Spinal cord (tissue), 9 donors: ENCODE measurements at regions not wholly inside any gene's neighbourhood (a gene's known extent, or its start where the extent isn't known, plus 50 kb on each side); places are given as distances from the start of the nearest gene placed in this dataset.

Experiments used
- DNase-seq, 6 donors: peaks; one replicate each; pipeline versions ENCODE4 v3.0.0 to v3.0.0-alpha.2; 2013 to 2015; ENCODE audit warnings: low spot score in 6 of 6, low read depth in 4 of 6
- H3K27ac ChIP-seq: one replicate; pipeline ENCODE4 v1.5.1; 2013; ENCODE audit warnings: low read depth, low read length, control low read depth
- H3K27me3 ChIP-seq: one replicate; pipeline ENCODE4 v1.6.1; 2013; ENCODE audit warnings: low read length; ENCODE audit not compliant: control insufficient read depth, insufficient read depth
- H3K36me3 ChIP-seq: one replicate; pipeline ENCODE4 v1.6.1; 2013; ENCODE audit warnings: low read length; ENCODE audit not compliant: control insufficient read depth, insufficient read depth
- H3K4me1 ChIP-seq: one replicate; pipeline ENCODE4 v1.6.1; 2013; ENCODE audit warnings: low read length; ENCODE audit not compliant: control insufficient read depth, insufficient read depth
- H3K4me3 ChIP-seq: one replicate; pipeline ENCODE4 v1.5.1; 2013; ENCODE audit warnings: low read depth, low read length, control low read depth
- H3K9me3 ChIP-seq: one replicate; pipeline ENCODE4 v1.6.1; 2013; ENCODE audit warnings: low read length; ENCODE audit not compliant: control insufficient read depth, insufficient read depth
- WGBS: methylation state at CpG from one replicate; pipeline ENCODE4 v1.1.5; 2013; ENCODE audit warnings: missing lambda C conversion rate; ENCODE audit not compliant: insufficient coverage; 5-methylcytosine and 5-hydroxymethylcytosine counted together
- donor health status: healthy.

DNA sequence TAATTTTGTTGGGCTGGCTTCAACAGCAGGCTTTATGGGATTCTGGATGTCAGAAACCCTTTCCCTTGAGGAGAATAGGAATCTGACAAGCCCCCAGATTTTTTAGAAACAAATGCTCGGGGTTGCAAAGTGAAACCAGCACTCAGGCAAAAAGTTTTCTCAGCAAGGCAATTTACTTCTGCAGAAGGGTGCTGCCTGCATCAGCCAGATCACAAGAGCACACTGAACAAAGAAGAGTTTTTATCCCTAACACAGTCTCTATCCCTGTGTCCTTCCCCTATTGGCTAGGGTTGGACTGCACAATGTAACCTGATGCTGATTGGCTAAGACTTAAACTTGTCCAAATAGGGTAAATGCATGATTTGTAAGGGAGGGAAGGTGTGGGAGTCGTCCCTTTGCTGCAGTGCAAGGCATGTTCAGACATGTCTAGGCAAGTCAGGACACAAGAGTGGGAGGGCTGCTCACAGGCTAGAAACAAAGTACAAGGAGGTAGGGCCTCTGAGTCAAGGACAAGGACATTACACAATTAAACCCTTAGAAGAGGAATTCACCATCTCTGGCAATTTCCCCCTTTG lies 175.8 kb downstream of the CCNG2 start:
- H3K9me3 ChIP-seq, result peaks cover 8% of the 10 kb centered on the region
- H3K27ac ChIP-seq, result no peak overlapping the region
- no peak for DNase-seq
- 67% methylated on average over 2 of the region's 2 CpGs for WGBS
- no peaks in the 10 kb centered on the region for H3K36me3 ChIP-seq
- no peaks in the 10 kb centered on the region for H3K27me3 ChIP-seq
- no peaks in the 10 kb centered on the region for H3K4me1 ChIP-seq
- H3K4me3 ChIP-seq, result no peak overlapping the region

DNA sequence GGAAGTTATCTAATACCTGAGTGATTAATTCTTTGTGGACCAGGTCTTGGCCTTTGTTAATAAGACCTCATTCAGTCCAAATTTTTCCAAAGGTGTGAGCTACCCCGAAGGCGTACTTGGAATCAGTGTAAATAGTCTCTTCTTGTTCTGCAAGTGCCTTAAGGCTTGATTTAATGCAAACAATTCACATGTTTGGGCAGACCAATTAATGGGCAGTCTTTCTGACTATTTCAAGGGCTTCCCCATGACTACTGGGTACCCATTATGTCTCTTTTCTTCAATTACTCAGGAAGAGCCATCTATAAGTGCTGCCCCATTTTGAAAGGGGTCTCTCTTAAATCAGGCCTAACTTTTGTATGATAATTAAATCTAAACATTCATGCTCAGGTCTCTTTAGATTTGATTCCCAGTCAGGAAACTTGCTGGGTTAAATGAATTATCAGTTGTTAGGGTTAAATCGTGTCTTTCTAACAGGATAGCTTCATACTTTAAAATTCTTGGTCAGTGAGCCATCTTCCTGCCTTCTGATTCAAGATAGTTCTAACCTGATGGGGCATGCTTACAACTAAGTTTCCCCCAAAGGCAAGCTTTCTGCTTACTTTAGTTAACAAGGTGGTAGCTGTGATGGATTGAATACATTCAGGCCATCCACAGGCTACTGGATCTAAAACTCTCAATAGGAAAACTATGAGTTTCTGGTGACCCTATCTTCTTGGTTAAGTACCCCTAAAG lies 179.6 kb downstream of the CCNG2 start:
- no peak overlapping the region for H3K4me3 ChIP-seq
- H3K27ac ChIP-seq, result no peak overlapping the region
- H3K27me3 ChIP-seq, result no peaks in the 10 kb centered on the region
- DNase-seq, result no peak
- WGBS, result 100% methylated on average over 2 of the region's 3 CpGs
- H3K4me1 ChIP-seq, result no peaks in the 10 kb centered on the region
- peaks cover 8% of the 10 kb centered on the region for H3K9me3 ChIP-seq
- no peaks in the 10 kb centered on the region for H3K36me3 ChIP-seq

DNA sequence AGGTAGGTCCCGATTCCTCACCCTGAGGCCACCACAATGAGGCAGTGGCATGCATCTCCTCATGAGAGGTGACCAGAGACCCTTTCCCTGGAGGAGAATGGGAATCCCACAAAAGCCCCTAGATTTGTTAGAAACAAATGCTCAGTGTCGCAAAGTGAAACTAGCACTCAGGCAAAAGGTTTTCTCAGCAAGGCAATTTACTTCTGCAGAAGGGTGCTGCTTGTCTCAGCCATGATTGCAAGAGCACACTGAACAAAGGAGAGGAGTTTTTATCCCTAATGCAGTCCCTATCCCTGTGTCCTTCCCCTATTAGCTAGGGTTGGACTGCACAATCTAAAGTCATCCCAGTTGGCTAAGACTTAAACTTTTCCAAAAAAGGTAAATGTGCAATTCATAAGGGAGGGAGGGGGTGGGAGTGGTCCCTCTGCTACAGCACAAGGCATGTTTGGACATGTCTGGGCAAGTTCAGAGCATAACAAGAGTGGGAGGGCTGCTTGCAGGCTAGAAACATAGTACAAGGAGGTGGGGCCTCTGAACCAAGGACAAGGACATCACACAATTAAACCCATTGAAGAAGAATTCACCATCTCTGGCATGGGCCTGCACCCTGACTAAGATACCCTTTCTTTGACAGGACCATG lies 185.3 kb downstream of the CCNG2 start:
- DNase-seq, result no peak
- Histone ChIP-seq H3K27ac (no peak overlapping the region), H3K27me3 (no peaks in the 10 kb centered on the region), H3K9me3 (peaks cover 3% of the 10 kb centered on the region), H3K4me3 (no peak overlapping the region), H3K36me3 (no peaks in the 10 kb centered on the region), H3K4me1 (no peaks in the 10 kb centered on the region)
- 100% methylated on average over 2 of the region's 2 CpGs for WGBS

DNA sequence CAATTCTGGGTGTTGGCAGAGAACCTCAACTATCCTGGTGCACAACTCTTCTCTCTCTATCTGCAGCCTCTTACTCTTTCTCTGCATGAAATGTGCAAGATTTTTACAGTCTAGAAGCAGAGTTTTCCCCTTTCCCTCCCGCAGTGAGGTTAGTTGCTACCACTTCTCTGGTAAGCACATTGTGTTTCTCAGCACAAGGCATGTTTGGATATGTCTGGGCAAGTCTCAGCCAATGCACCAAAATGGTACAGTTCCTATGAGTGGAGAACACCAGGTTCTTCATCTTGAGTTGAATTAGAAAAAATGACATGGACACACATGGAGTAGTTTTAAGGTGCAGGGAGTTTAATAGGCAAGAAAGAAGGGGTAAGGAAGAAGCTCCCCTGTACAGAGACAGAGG lies 187.0 kb downstream of the CCNG2 start:
- peaks cover 3% of the 10 kb centered on the region for H3K9me3 ChIP-seq
- no peaks in the 10 kb centered on the region for H3K36me3 ChIP-seq
- no peak overlapping the region for H3K27ac ChIP-seq
- no peak for DNase-seq
- H3K27me3 ChIP-seq, result no peaks in the 10 kb centered on the region
- WGBS, result 100% methylated on average over 1 of the region's 1 CpG
- no peaks in the 10 kb centered on the region for H3K4me1 ChIP-seq
- H3K4me3 ChIP-seq, result no peak overlapping the region

DNA sequence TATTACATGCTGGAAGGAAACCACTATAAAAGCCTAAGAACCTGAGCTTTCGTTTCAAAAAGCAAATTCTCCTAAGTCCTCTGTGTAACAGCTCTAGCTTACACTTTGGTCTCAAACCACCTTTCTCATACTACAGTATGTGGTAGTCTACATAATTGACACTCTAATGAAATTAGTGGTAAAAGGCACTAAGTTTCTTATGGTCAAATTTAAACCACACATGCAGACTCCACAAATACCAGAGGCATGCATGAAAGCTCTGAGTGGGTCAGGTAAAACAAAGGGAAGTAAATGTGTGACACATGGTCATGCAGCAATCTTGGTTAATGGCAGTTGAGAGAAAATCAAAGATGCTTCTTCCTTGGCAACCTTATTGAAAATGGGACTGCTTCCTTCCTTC lies 187.8 kb downstream of the CCNG2 start:
- 80% methylated on average over 1 of the region's 1 CpG for WGBS
- H3K4me1 ChIP-seq, result no peaks in the 10 kb centered on the region
- no peak for DNase-seq
- peaks cover 3% of the 10 kb centered on the region for H3K9me3 ChIP-seq
- no peaks in the 10 kb centered on the region for H3K27me3 ChIP-seq
- no peak overlapping the region for H3K27ac ChIP-seq
- H3K4me3 ChIP-seq, result no peak overlapping the region
- no peaks in the 10 kb centered on the region for H3K36me3 ChIP-seq

DNA sequence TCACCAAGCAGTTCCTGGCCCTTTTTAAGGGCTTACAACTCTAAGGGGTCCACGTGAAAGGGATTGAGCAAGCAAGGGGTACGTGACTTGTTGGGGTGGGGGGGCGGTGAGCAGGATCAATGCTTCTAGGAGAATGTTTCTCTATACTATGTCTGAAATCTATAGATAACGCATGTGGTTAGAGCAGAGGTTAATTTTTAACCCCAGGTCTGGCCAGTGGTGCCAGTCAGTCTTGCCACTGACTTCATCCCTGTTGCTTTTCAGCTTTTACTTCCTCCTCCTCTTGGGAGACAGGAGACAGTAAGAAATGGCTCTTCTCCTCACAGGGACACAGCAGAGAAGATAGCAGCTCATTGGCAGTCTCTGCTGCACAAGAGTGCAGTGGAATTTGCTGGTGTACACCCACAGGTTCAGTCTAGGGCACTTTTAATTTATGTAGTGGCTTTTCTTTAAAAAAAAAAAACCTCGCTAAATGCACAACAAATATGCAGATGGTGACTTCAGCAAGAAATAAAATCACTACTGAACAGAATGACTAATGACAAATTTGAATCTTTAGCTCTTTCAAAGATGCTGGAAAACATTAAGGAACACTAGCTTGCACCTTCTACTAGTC lies 190.5 kb downstream of the CCNG2 start:
- Histone ChIP-seq H3K36me3 (no peaks in the 10 kb centered on the region), H3K27me3 (no peaks in the 10 kb centered on the region), H3K9me3 (peaks cover under 1% of the 10 kb centered on the region), H3K4me1 (no peaks in the 10 kb centered on the region), H3K27ac (no peak overlapping the region), H3K4me3 (no peak overlapping the region)
- no peak for DNase-seq
- WGBS, result no CpG with 5 or more reads among the region's 5 CpGs

DNA sequence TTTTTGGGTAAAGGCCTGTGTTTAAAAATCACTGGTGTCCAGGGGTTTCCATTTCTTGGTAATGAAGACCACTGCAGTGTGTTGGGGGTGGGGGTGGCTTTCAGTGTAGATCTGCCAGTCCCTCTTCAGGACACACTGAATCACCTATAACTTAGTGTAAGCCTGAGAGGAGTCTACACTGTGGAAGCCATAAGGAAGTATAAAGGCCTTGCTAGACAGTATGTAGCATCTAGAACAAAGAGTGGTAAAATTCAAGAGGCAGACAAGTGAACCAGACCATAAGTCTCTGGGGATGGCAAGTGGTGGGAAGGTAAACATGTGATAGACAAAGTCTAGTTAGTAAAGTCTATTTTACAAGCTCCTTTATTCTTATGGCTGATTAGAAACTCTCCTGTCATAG lies 191.8 kb downstream of the CCNG2 start:
- H3K9me3 ChIP-seq, result no peaks in the 10 kb centered on the region
- H3K27me3 ChIP-seq, result no peaks in the 10 kb centered on the region
- H3K4me3 ChIP-seq, result no peak overlapping the region
- H3K27ac ChIP-seq, result no peak overlapping the region
- DNase-seq, result no peak
- no peaks in the 10 kb centered on the region for H3K36me3 ChIP-seq
- no peaks in the 10 kb centered on the region for H3K4me1 ChIP-seq

DNA sequence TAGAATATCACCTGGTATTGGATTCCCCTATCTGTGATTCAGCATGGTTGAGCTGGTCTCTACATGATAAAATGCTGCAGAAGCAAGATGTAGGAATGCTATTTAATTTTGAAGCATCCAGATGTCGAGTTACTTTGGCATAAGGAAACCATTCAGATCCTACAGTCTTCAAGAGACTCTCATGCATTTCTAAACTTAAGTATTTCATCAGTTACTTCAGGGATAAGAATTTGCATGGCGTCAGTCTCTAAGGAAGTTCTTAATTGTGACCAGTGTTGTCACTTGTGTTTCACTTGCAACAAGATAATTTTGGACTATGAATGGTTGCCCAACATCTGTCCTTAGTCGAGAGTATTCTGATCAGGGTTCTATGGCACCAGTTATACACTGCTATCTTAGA lies 192.4 kb downstream of the CCNG2 start:
- no CpG with 5 or more reads among the region's 3 CpGs for WGBS
- Histone ChIP-seq H3K27ac (no peak overlapping the region), H3K4me3 (no peak overlapping the region), H3K9me3 (no peaks in the 10 kb centered on the region), H3K36me3 (no peaks in the 10 kb centered on the region), H3K27me3 (no peaks in the 10 kb centered on the region), H3K4me1 (no peaks in the 10 kb centered on the region)
- DNase-seq, result no peak

DNA sequence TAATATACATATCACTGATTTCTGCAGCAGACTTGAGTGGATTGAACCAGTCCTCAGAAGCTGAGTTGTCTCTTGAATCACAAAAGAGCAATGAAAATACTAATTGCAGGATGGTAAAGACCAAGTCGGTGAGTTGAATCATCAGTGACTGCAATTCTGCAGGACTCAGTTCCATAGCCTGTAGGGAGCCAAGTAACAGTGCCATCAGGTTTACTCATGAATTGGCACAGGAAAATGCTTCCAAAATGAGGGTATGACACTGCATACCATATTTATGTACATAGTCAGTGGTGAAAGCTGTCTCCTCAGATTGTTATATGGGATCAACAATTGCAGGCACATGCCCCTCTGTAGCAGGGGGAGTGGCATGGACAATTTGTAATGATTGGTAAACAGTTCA lies 192.8 kb downstream of the CCNG2 start:
- no peaks in the 10 kb centered on the region for H3K9me3 ChIP-seq
- no peak for DNase-seq
- H3K4me1 ChIP-seq, result no peaks in the 10 kb centered on the region
- no peaks in the 10 kb centered on the region for H3K27me3 ChIP-seq
- WGBS, result 71% methylated on average over 1 of the region's 1 CpG
- no peaks in the 10 kb centered on the region for H3K36me3 ChIP-seq
- H3K27ac ChIP-seq, result no peak overlapping the region
- H3K4me3 ChIP-seq, result no peak overlapping the region

DNA sequence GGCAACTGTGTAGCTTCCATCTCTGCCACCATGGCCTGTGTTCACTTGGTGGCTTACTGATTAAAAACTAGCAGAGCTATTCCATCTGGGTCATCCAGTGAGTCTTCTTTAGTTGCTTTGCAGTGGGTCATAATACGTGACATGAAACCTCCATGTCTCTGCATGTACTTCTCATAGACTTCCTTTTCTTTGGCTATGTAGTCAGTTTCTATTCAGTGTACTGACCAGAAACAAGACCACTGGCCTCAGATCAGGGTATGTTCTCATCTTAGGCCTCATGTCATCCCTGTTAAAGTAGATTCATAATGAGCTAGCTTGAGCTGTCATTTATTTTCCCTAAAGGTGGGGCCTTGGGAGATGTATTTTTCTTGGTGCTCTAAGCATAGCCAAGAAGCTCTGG lies 195.2 kb downstream of the CCNG2 start:
- Histone ChIP-seq H3K9me3 (no peaks in the 10 kb centered on the region), H3K27ac (no peak overlapping the region), H3K36me3 (no peaks in the 10 kb centered on the region), H3K4me3 (no peak overlapping the region), H3K4me1 (no peaks in the 10 kb centered on the region), H3K27me3 (no peaks in the 10 kb centered on the region)
- no peak for DNase-seq
- no CpG with 5 or more reads among the region's 1 CpG for WGBS
